ENCODE measurements at regions not wholly inside any gene's neighbourhood (a gene's known extent, or its start where the extent isn't known, plus 50 kb on each side); places are given as distances from the start of the nearest gene placed in this dataset.

DNA sequence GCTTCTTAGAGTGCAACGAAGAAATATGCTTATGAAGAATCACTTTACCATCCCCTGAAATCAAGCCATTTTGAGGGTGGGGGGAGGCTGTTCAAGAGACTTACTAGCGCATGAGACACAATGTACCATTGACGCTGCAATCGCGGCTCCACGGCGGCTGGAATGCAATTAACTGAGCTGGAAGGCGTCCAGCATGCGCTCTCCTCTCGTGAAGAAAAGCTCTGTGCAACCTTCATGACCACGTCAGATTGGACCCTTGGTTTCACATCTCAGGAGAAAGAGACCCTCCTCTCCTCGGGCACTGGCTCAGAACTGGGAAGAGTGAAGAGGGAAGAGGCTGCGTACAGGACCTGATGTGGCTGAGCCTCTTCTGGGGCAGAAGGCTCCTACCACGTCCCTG lies 138.5 kb upstream of the IRX2 start:
- Histone ChIP-seq H2BK20ac (ENCODE audit: low read length) (no peak overlapping the region), H3K79me2 (ENCODE audit: control insufficient read depth in 1 of 2, insufficient read depth in 2 of 2, low read length in 2 of 2) (no peaks in the 10 kb centered on the region), H2BK12ac (ENCODE audit: low read depth, low read length) (no peak overlapping the region), H3K27ac (ENCODE audit: low read depth, low read length) (no peak overlapping the region), H2BK5ac (ENCODE audit: low read depth, low read length) (no peak overlapping the region), H3K4me3 (ENCODE audit: extremely low read depth in 1 of 4, insufficient read depth in 2 of 4, low read depth in 3 of 4, low read length in 4 of 4) (no peak overlapping the region), H2BK15ac (ENCODE audit: low read length) (no peak overlapping the region), H3K18ac (ENCODE audit: extremely low read depth, low read length) (no peak overlapping the region), H3K4me2 (ENCODE audit: insufficient read depth in 1 of 2, low read depth in 2 of 2, low read length in 2 of 2) (no peak overlapping the region), H3K79me1 (ENCODE audit: low read depth, low read length) (no peaks in the 10 kb centered on the region), H3K27me3 (replicated peaks in 1 of 4; ENCODE audit: control insufficient read depth in 3 of 4, extremely low read depth in 1 of 4, insufficient read depth in 3 of 4, low read length in 3 of 4) (no peaks in the 10 kb centered on the region), H3K36me3 (ENCODE audit: control insufficient read depth in 2 of 4, insufficient read depth in 4 of 4, low read length in 3 of 4) (no peaks in the 10 kb centered on the region), H3K56ac (replicated peaks; ENCODE audit: insufficient read length, low read depth, low read length) (no peak overlapping the region), H3K4ac (replicated peaks; ENCODE audit: insufficient read length, low read depth, low read length) (no peak overlapping the region), H3K4me1 (replicated peaks in 1 of 4; ENCODE audit: control insufficient read depth in 3 of 4, insufficient read depth in 4 of 4, low read length in 3 of 4) (no peaks in the 10 kb centered on the region; a peak in 1 of 7 replicates), H3K14ac (ENCODE audit: insufficient read length) (no peak overlapping the region), H4K8ac (ENCODE audit: extremely low read depth, insufficient read depth, low read length) (no peak overlapping the region), H4K20me1 (replicated peaks in 1 of 2; ENCODE audit: control insufficient read depth in 1 of 2, insufficient read depth in 2 of 2, low read length in 2 of 2) (peaks cover 0 to 7% of the 10 kb centered on the region in 2 experiments), H3K9me3 (ENCODE audit: insufficient read depth in 2 of 2, low read depth in 1 of 2, low read length in 1 of 2) (no peaks in the 10 kb centered on the region), H4K5ac (ENCODE audit: insufficient read length, low read depth, low read length) (no peak overlapping the region), H3K23ac (ENCODE audit: insufficient read length) (no peak overlapping the region), H2BK120ac (replicated peaks; ENCODE audit: low read depth, low read length) (no peak overlapping the region), H3K23me2 (ENCODE audit: low read depth, low read length) (peaks cover 9% of the 10 kb centered on the region; the same call in 1 of the 2 replicates), H4K91ac (replicated peaks; ENCODE audit: insufficient read length, low read length) (no peak overlapping the region), H2AK5ac (ENCODE audit: low read depth, low read length) (no peak overlapping the region), H3K9ac (replicated peaks in 1 of 4; ENCODE audit: extremely low read depth in 1 of 4, low read depth in 3 of 4, low read length in 3 of 4) (no peak overlapping the region), H2AFZ (ENCODE audit: low read length) (0 out of 2 replicates have a peak overlapping the region, but pooled peaks have one; percentile 47)
- ChIA-PET POLR2A (ENCODE audit: partially characterized antibody) (no interaction called here), CTCF (ENCODE audit: partially characterized antibody) (no interaction called here)
- FAIRE-seq, result no peak
- DNase-seq (ENCODE audit: low read depth in 1 of 2, low spot score in 2 of 2), result peak in 1 of 2 experiments; percentile 28
- TF ChIP-seq HDAC6 (IDR thresholded peaks at IDR 0.05; ENCODE audit: low read depth, low read length) (no peak), KDM5A (IDR thresholded peaks at IDR 0.05; ENCODE audit: low read length) (no peak), HDAC2 (IDR thresholded peaks at IDR 0.05; ENCODE audit: borderline replicate concordance in 1 of 2, low read depth in 2 of 2, low read length in 2 of 2) (no peak), TCF12 (IDR thresholded peaks at IDR 0.05; ENCODE audit: low read depth, low read length) (no peak)
- TF ChIP-seq, protein P1, sequence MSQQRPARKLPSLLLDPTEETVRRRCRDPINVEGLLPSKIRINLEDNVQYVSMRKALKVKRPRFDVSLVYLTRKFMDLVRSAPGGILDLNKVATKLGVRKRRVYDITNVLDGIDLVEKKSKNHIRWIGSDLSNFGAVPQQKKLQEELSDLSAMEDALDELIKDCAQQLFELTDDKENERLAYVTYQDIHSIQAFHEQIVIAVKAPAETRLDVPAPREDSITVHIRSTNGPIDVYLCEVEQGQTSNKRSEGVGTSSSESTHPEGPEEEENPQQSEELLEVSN (IDR thresholded peaks at IDR 0.05), result no peak
- WGBS, 2 experiments (ENCODE audit: extremely low coverage in 1 of 2, insufficient coverage in 1 of 2, insufficient read length in 1 of 2, insufficient replicate concordance in 2 of 2, low coverage in 1 of 2, low lambda C conversion rate in 2 of 2, missing lambda C conversion rate in 1 of 2), result 86% methylated on average over 14 of the region's 14 CpGs; no CpG with 5 or more reads in 1 of the 2 experiments
